T47D (cell line): ENCODE measurements at regions not wholly inside any gene's neighbourhood (a gene's known extent, or its start where the extent isn't known, plus 50 kb on each side); places are given as distances from the start of the nearest gene placed in this dataset.

Experiments
- DNase-seq, 2 experiments: peaks; one replicate each; pipeline versions ENCODE4 v3.0.0 to v3.0.0-alpha.2; 2011 to 2012; ENCODE audit warnings: low read depth in 1 of 2, low spot score in 1 of 2
- JUND ChIP-seq: IDR thresholded peaks from 2 replicates; pipeline ENCODE4 v1.6.1; 2012; ENCODE audit warnings: low read depth
- in situ Hi-C: cut with HindIII; loops from 2 replicates; pipeline ENCODE4 v1.10.0; 2016; ENCODE audit warnings: low sequenced_read_pairs, low pct_unique_long_range_greater_than_20kb

DNA sequence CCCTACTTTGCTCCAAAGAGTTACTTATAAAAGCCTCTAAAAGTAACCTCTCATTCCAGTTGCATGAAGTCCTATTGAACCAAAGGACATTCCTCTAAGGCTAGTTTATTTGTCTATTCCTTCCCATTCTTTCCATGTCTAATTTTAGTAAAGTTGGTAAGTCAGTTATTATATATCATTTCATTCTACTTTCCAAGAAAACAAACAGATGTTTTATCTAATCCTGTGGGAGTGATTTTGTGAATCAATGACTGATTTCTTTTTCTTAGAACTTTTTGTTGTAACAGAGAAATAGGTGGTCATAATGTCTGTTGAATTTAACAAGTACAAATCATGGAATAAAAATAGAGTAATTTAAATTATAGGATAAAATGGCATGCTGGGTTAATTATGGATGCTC, 286.3 kb downstream of the FSIP2 start:
- in situ Hi-C loops: no loop called here

DNA sequence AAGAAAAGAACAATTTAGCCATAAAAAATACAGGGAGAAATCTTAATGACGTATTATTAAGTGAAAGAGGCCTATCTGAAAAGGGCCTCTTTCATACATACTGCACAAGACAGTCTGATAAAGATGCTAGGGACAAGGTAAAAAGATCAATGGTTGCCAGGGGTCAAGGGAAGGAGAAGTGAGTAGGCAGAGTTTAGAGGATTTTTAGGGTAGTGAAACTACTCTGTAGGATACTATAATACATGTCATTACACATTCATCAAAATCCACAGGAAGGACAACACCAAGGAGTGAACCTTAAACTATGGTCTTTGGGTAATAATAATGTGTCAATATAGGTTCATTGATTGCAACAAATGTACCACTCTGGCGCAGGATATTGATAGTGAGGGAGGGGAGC, 289.3 kb downstream of the FSIP2 start:
- TF ChIP-seq JUND: no peak
- in situ Hi-C loops: no loop called here

More for the DNA sequence above, 286.3 kb downstream of the FSIP2 start:
- TF ChIP-seq JUND: no peak
- no peak for DNase-seq

GRCh38 chr2:186031229-186031628, 292.6 kb downstream of the FSIP2 start:
- in situ Hi-C loops: no loop called here
- no peak for DNase-seq
- TF ChIP-seq JUND: no peak

More for the DNA sequence above, 289.3 kb downstream of the FSIP2 start:
- no peak for DNase-seq

GRCh38 chr2:186032102-186032738, 293.6 kb downstream of the FSIP2 start:
- DNase-seq: no peak
- in situ Hi-C loops: no loop called here
- TF ChIP-seq JUND: no peak

DNA sequence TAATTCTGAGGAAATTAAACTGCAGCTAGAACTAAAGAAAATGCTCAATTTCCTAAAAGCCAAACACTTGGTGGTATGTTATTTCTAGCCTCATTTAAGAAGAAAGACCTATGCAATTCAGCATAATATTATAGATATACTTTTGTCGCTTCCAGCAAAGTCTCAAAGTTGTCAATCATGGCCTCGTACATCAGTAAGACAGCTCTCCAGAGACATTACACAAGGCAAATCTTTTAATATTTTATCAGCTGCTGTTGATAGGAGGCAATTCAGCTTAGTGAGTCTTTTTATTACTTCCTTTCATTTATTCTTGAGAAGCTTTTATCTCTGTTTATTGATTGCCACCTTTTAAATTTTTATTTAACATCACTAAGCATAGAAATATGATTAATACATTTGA, 294.3 kb downstream of the FSIP2 start:
- in situ Hi-C loops: no loop called here
- DNase-seq: no peak
- no peak for TF ChIP-seq JUND

DNA sequence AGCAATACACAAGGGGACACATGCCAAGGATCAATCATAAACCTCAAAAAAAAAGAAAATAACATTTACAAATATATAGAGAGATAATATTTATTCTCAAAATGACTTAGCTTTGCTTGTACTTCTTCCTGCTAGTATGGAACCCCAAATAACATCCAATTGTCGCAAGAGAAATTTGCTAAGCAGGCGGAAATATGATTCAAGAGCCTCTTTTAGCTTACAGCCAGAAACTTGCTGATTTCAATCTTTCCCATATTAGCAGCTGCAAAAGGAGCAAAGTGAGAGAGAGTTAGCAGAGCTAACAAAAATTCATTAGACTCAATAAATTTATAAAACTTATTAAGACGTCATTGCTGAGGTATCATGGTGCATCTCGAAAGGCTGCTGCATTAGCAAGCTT, 294.9 kb downstream of the FSIP2 start:
- no peak for DNase-seq
- TF ChIP-seq JUND: no peak
- in situ Hi-C loops: no loop called here

- no peak for TF ChIP-seq JUND
- DNase-seq: no peak
- in situ Hi-C loops: no loop called here
Observed at GRCh38 chr2:186036862-186037449, 298.4 kb downstream of the FSIP2 start.

DNA sequence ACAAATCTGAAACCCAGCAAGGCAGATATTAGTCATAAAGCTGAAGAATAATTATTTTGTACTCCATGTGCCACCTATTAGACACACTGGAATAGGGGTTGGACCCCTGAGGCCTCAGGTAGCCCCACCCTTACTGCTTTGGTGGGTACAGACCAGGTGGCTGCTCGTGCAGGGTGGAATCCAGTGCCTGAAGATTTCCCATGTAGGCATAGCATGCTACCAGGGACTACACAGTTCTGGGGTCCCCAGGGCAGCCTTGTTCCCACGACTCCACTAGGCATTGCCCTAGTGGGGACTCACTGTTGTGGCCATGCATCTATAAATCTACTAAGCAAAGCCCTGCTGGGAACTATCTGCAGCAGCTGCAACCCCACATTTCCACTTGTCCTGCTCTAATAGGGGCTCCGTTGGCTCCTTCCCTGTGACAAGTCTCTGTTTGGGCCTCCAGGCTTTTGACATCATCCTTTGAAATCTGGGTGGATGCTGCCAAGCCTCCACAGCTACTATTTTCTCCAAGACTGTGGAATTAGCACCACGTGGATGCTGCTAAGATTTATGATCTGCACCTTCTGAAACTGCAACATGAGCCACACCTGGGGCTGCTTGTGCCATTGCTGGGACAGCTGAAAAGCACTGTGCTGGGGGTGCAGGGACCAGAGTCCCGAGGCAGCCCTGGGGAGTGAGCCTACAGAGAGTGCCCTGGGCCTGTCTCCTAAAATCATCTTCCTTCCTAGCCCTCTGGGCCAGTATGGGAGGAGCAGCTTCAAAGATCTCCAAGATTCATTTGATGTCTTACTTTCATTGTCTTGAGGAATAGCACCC, 303.8 kb downstream of the FSIP2 start:
- in situ Hi-C loops: no loop called here
- no peak for DNase-seq
- TF ChIP-seq JUND: no peak

- no peak for TF ChIP-seq JUND
- DNase-seq: no peak
- in situ Hi-C loops: no loop called here
Observed at GRCh38 chr2:186044761-186045160, 306.2 kb downstream of the FSIP2 start.

DNA sequence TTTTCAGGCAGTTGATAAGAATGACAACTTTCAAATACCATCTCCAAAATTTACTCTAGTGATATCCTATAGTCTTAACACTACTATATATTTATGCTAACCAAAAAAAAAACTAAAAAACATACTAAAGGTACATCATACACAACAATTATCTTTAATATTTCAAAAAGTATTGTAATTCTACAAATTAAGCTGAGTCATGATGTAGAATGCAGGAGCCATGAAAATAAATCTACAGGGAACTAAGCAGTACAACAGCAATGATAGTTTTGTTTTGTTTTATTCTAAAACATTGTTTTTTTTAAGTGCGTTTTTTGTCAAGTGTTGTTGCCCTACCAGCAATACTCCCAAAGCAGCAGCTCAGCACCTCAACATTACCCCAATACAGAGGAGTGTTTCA, 314.3 kb downstream of the FSIP2 start:
- in situ Hi-C loops: no loop called here
- DNase-seq: no peak
- no peak for TF ChIP-seq JUND

GRCh38 chr2:186058614-186059013, 320.0 kb downstream of the FSIP2 start:
- DNase-seq: no peak
- in situ Hi-C loops: no loop called here
- no peak for TF ChIP-seq JUND

DNA sequence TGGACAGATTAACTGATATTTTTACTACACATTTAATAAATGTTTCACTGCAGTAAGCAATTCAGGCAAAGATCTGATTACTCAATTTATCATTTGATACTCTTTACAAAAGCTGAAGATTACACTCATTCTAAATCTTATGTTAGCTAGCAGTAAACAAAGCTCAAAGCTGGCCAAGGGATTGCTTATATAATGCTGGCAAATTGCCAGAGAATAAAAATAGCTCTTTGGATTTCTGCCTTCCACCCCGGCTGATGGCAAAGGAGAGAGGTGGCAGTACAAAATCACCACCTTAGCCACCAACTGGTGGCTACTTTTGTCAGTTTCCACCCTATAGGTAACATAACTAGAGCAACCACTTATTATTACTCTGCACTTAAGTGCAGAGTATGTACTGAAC, 320.5 kb downstream of the FSIP2 start:
- no peak for DNase-seq
- in situ Hi-C loops: no loop called here
- TF ChIP-seq JUND: no peak

DNA sequence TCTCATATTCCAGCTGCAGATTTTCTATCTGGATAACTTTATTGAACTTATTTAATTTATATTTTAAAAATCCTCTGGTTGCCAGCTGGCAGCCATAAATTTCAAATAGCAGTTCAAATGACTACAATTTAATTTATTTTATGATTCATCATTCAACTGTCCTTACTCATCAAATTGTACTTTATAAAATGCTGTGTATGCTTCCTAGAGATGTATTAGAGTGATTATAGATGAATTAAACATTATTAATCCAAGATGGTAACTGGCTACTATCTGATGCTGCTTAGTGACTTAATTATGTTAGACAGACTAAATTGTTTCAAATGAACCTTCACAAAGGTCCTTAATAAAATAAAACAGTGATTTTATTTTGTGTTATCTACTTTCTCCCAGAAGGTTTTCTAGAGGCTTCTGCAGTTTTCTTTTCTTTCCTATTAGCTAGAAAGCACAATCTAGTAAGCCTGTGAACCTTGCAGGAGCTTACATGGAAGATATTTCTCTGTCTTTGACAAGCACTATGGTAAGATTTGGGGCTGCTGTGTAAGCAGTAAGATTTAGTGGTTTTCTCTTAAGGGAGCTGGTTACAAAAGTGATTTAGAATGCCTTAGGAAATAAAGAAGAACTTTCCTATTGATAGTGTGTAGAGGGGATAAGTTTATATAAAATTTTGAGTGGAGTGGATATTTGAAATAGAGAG, 322.3 kb downstream of the FSIP2 start:
- in situ Hi-C loops: no loop called here
- TF ChIP-seq JUND: no peak

More for the DNA sequence above, 322.3 kb downstream of the FSIP2 start:
- DNase-seq: no peak
